HFFc6 (cell line): ENCODE measurements at regions not wholly inside any gene's neighbourhood (a gene's known extent, or its start where the extent isn't known, plus 50 kb on each side); places are given as distances from the start of the nearest gene placed in this dataset.

Experiments used
- DNase-seq: peaks from one replicate; pipeline ENCODE4 v3.0.0-alpha.2; 2018
- H3K27ac Mint-ChIP-seq: 2 replicates; pipeline ENCODE4 v1.8.0; 2020; ENCODE audit warnings: mild to moderate bottlenecking, mixed read lengths
- H3K27me3 Mint-ChIP-seq: 2 replicates; pipeline ENCODE4 v1.8.0; 2021; ENCODE audit warnings: mild to moderate bottlenecking, moderate library complexity, mixed read lengths; ENCODE audit not compliant: insufficient read depth
- H3K36me3 Mint-ChIP-seq: 2 replicates; pipeline ENCODE4 v1.8.0; 2021; ENCODE audit warnings: low read depth, mixed read lengths
- H3K4me1 Mint-ChIP-seq: 2 replicates; pipeline ENCODE4 v1.8.0; 2020; ENCODE audit warnings: low read depth, mixed read lengths
- H3K4me3 Mint-ChIP-seq: 2 replicates; pipeline ENCODE4 v1.8.0; 2020; ENCODE audit warnings: mild to moderate bottlenecking, moderate library complexity, mixed read lengths
- H3K9me3 Mint-ChIP-seq: 2 replicates; pipeline ENCODE4 v1.8.0; 2020; ENCODE audit warnings: mild to moderate bottlenecking, mixed read lengths
- TF ChIP-seq, protein P1 (sequence below): fragments of 200-600 bp; sonication (generic); IDR thresholded peaks from 2 replicates; pipeline ENCODE4 v1.5.0; 2021; ENCODE audit warnings: antibody characterized with exemption, mild to moderate bottlenecking

DNA sequence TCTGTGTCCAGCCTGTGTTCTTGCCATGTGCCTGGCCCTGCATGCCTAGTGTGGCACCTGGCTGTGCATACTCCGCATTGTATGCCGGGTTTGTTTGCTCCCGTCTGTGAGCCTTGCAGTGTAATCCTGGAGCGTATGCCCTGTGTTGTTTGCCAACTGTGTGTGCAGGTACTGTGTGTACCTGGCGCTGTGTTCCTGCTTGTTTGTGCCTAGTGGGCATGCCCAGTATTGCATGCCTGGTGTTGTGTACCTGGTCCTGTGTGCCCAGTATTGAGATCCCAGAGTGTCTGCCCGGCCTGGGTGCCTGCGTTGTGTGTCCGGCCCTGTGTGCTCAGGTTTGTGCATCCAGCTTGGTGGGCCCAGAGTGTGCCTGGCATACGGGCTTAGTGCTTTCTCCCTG, 54.5 kb upstream of the CHRNA7 start:
- DNase-seq = no peak
- no peak overlapping the region for H3K27ac Mint-ChIP-seq
- H3K4me3 Mint-ChIP-seq = no peak overlapping the region
- no peaks in the 10 kb centered on the region for H3K36me3 Mint-ChIP-seq
- TF ChIP-seq, protein P1, sequence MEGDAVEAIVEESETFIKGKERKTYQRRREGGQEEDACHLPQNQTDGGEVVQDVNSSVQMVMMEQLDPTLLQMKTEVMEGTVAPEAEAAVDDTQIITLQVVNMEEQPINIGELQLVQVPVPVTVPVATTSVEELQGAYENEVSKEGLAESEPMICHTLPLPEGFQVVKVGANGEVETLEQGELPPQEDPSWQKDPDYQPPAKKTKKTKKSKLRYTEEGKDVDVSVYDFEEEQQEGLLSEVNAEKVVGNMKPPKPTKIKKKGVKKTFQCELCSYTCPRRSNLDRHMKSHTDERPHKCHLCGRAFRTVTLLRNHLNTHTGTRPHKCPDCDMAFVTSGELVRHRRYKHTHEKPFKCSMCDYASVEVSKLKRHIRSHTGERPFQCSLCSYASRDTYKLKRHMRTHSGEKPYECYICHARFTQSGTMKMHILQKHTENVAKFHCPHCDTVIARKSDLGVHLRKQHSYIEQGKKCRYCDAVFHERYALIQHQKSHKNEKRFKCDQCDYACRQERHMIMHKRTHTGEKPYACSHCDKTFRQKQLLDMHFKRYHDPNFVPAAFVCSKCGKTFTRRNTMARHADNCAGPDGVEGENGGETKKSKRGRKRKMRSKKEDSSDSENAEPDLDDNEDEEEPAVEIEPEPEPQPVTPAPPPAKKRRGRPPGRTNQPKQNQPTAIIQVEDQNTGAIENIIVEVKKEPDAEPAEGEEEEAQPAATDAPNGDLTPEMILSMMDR = peak; percentile 29; the same call in 1 of the 2 replicates
- H3K27me3 Mint-ChIP-seq = peaks cover 2% of the 10 kb centered on the region
- peaks cover 8% of the 10 kb centered on the region; the same call in 1 of the 2 replicates for H3K4me1 Mint-ChIP-seq
- H3K9me3 Mint-ChIP-seq = no peaks in the 10 kb centered on the region

DNA sequence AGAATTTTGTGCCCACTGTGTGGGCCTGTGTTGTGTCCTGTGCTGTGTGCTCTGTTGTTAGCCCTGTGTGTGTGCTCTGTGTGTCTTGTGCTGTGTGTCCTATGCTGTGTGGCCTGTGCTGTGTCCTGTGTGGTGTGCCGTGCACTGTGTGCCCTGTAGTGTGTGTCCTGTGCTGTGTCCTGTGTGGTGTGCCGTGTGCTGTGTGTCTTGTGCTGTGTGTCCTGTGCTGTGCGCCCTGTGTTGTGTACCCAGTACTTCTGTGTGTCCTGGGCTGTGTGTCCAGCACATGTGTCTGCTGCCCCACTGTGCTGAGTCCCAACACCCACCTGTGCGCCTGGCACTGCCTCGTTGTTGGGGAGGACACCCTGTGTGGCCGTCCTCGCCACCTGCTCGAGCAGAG, 53.2 kb upstream of the CHRNA7 start:
- no peaks in the 10 kb centered on the region for H3K9me3 Mint-ChIP-seq
- no peaks in the 10 kb centered on the region for H3K36me3 Mint-ChIP-seq
- H3K4me3 Mint-ChIP-seq = no peak overlapping the region
- H3K4me1 Mint-ChIP-seq = peaks cover 8% of the 10 kb centered on the region; the same call in 1 of the 2 replicates
- no peak for DNase-seq
- H3K27me3 Mint-ChIP-seq = peaks cover 4% of the 10 kb centered on the region
- TF ChIP-seq, protein P1 = no peak
- H3K27ac Mint-ChIP-seq = no peak overlapping the region

DNA sequence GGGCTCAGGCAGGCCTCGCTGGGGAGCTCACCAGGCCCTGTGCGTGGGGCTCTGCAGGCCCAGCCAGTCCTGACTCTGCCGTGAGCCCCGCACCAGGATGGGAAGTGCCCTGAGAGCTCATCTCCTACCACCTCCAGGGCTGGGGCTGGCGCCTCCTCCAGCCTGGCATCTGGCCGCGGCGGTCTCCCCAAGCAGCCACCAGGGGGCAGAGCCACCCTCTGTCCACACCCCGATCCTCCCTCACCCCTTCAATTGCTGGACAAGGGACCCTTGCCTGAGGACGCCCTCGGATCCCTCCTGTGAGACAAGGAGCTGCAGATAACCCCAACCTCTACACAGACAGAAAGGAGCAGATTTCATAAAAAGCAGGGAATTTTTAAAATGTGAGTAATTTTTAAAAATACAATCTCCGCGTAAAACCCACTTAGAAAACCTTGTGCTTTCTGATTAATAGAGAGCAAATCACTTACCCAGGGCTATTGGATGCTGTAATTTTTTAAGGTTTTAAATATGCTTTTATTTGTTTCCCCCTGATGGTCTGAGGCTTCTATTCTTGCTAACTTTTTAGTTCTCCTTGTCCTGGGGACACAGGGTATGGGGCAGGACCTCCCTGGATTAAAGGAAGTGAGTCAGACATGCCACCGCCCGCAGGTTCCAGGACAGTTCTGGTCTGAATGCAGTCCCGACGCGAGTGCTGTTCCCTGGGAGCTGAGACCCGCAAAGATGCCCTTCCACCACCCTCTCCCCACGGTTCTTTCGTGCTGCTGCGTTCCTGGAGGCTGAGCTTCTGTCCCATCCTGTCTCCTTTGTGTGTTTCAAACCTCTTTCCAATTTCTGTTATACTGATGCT, 52.3 kb upstream of the CHRNA7 start:
- no peak overlapping the region for H3K27ac Mint-ChIP-seq
- H3K36me3 Mint-ChIP-seq = no peaks in the 10 kb centered on the region
- DNase-seq = peak; percentile 2
- H3K4me1 Mint-ChIP-seq = peaks cover 8% of the 10 kb centered on the region; the same call in 1 of the 2 replicates
- peaks cover 4% of the 10 kb centered on the region for H3K27me3 Mint-ChIP-seq
- H3K4me3 Mint-ChIP-seq = no peak overlapping the region
- TF ChIP-seq, protein P1 = peak; percentile 89
- no peaks in the 10 kb centered on the region for H3K9me3 Mint-ChIP-seq
